Endothelial cell (in vitro differentiated cells): ENCODE measurements at regions not wholly inside any gene's neighbourhood (a gene's known extent, or its start where the extent isn't known, plus 50 kb on each side); places are given as distances from the start of the nearest gene placed in this dataset.

ENCODE experiments used
- DNase-seq: peaks from one replicate; pipeline ENCODE4 v3.0.0; 2021; ENCODE audit warnings: low spot score
- H3K27ac Mint-ChIP-seq: one replicate; pipeline ENCODE4 v1.8.0; 2021; ENCODE audit warnings: mixed read lengths, inconsistent platforms; ENCODE audit not compliant: unreplicated experiment
- H3K27me3 Mint-ChIP-seq: one replicate; pipeline ENCODE4 v1.8.0; 2021; ENCODE audit warnings: mild to moderate bottlenecking, moderate library complexity, mixed read lengths, inconsistent platforms; ENCODE audit not compliant: unreplicated experiment
- H3K36me3 Mint-ChIP-seq: one replicate; pipeline ENCODE4 v1.8.0; 2021; ENCODE audit warnings: mild to moderate bottlenecking, low read depth, mixed read lengths, inconsistent platforms; ENCODE audit not compliant: unreplicated experiment
- H3K4me1 Mint-ChIP-seq: one replicate; pipeline ENCODE4 v1.8.0; 2021; ENCODE audit warnings: mild to moderate bottlenecking, mixed read lengths, inconsistent platforms; ENCODE audit not compliant: unreplicated experiment
- H3K4me3 Mint-ChIP-seq: one replicate; pipeline ENCODE4 v1.8.0; 2021; ENCODE audit warnings: mild to moderate bottlenecking, mixed read lengths, inconsistent platforms; ENCODE audit not compliant: unreplicated experiment
- H3K9me3 Mint-ChIP-seq: one replicate; pipeline ENCODE4 v1.8.0; 2021; ENCODE audit warnings: mixed read lengths, inconsistent platforms; ENCODE audit not compliant: unreplicated experiment
- CTCF ChIP-seq: fragments of 200-600 bp; sonication (generic); IDR thresholded peaks from one replicate; pipeline ENCODE4 v1.5.0; 2021; ENCODE audit warnings: antibody characterized with exemption; ENCODE audit not compliant: unreplicated experiment

GRCh38 chr20:39855056-39855455, 834.0 kb downstream of the MAFB start:
- no peak for DNase-seq
- no peak overlapping the region for H3K27ac Mint-ChIP-seq
- H3K27me3 Mint-ChIP-seq, result no peaks in the 10 kb centered on the region
- no peaks in the 10 kb centered on the region for H3K4me1 Mint-ChIP-seq
- no peak overlapping the region for H3K4me3 Mint-ChIP-seq
- H3K9me3 Mint-ChIP-seq, result no peaks in the 10 kb centered on the region
- H3K36me3 Mint-ChIP-seq, result no peaks in the 10 kb centered on the region
- TF ChIP-seq CTCF, result no peak

DNA sequence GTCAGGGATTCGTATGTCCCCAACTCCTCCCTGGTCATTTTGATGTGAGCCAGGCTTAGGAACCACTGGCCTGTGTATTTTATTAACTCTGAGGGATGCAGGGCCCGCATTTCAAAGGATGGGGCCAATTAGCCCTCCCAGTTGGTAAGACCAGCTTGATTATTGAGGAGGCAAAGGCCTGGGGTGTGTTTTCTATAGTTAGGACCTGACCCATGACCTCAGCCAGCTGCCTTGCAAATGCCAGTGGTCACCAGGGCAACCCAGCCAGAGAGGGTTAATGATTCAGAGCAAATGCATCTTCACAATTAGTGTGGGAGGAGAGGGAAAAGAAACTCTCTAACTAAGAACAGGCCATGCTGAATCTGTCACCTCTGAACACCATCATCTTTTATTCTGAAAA, 835.4 kb downstream of the MAFB start:
- H3K27me3 Mint-ChIP-seq, result peaks cover 2% of the 10 kb centered on the region
- no peak for TF ChIP-seq CTCF
- H3K4me3 Mint-ChIP-seq, result no peak overlapping the region
- H3K27ac Mint-ChIP-seq, result no peak overlapping the region
- H3K9me3 Mint-ChIP-seq, result no peaks in the 10 kb centered on the region
- DNase-seq, result no peak
- no peaks in the 10 kb centered on the region for H3K4me1 Mint-ChIP-seq
- H3K36me3 Mint-ChIP-seq, result no peaks in the 10 kb centered on the region

- Mint-ChIP-seq H3K4me1 (no peaks in the 10 kb centered on the region), H3K27ac (no peak overlapping the region), H3K4me3 (no peak overlapping the region), H3K9me3 (no peaks in the 10 kb centered on the region), H3K27me3 (peaks cover 2% of the 10 kb centered on the region), H3K36me3 (no peaks in the 10 kb centered on the region)
- no peak for TF ChIP-seq CTCF
- no peak for DNase-seq
These were observed 836.0 kb downstream of the MAFB start for GRCh38 chr20:39853050-39853449.

GRCh38 chr20:39851459-39851858, 837.6 kb downstream of the MAFB start:
- Mint-ChIP-seq H3K4me1 (no peaks in the 10 kb centered on the region), H3K36me3 (no peaks in the 10 kb centered on the region), H3K9me3 (no peaks in the 10 kb centered on the region), H3K4me3 (no peak overlapping the region), H3K27ac (no peak overlapping the region), H3K27me3 (peaks cover 2% of the 10 kb centered on the region)
- no peak for DNase-seq
- TF ChIP-seq CTCF, result no peak

DNA sequence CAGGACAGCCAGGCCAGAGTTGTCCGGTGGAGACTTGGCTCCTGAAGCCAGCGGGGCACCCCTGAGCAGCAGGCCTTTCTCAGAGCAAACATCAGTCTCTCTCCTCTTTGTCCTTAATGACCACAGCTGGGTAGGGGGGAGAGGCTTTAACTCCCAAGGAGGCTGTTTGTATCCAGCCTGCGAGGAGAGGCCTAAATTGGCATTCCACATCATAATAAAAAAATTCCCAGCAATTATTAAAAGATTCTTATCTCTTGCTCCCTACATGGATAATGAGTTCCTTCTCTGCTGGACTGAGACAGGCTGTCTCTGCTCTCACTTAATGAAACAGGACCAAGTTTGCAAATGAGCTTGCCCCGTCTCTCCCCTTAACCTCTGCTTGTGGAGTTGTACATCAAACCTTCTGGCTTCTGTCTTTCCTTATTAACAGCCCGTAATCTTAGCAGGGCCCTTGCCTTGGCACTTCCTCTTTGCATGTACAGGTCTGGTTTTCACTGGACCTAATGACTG, 838.2 kb downstream of the MAFB start:
- H3K27me3 Mint-ChIP-seq, result peaks cover 2% of the 10 kb centered on the region
- no peaks in the 10 kb centered on the region for H3K36me3 Mint-ChIP-seq
- H3K9me3 Mint-ChIP-seq, result no peaks in the 10 kb centered on the region
- no peaks in the 10 kb centered on the region for H3K4me1 Mint-ChIP-seq
- no peak overlapping the region for H3K4me3 Mint-ChIP-seq
- no peak for TF ChIP-seq CTCF
- no peak for DNase-seq
- H3K27ac Mint-ChIP-seq, result no peak overlapping the region
